SK-N-MC (cell line): ENCODE measurements at regions not wholly inside any gene's neighbourhood (a gene's known extent, or its start where the extent isn't known, plus 50 kb on each side); places are given as distances from the start of the nearest gene placed in this dataset.

ENCODE experiments used
- DNase-seq: peaks from one replicate; pipeline ENCODE4 v3.0.0-alpha.2; 2011; ENCODE audit warnings: low read depth, low spot score
- H3K27ac ChIP-seq: fragments of 200-600 bp; sonication (generic); 2 replicates; pipeline ENCODE4 v1.5.1; 2016; ENCODE audit warnings: mixed run types
- H3K36me3 ChIP-seq: fragments of 200-600 bp; sonication (generic); 2 replicates; pipeline ENCODE4 v1.6.1; 2017; ENCODE audit warnings: antibody characterized with exemption, low read length, mixed read lengths; ENCODE audit not compliant: insufficient read depth
- H3K4me3 ChIP-seq: fragments of 200-600 bp; sonication (generic); 2 replicates; pipeline ENCODE4 v1.5.1; 2016
- H3K9ac ChIP-seq: fragments of 200-600 bp; sonication (generic); 2 replicates; pipeline ENCODE4 v1.8.0; 2017; ENCODE audit warnings: mixed run types, mixed read lengths; ENCODE audit not compliant: insufficient read length
- H3K9me3 ChIP-seq: fragments of 200-600 bp; sonication (generic); 2 replicates; pipeline ENCODE4 v1.6.1; 2017; ENCODE audit warnings: low read depth, mild to moderate bottlenecking, antibody characterized with exemption, low read length, moderate library complexity, mixed read lengths
- EZH2 ChIP-seq: fragments of 200-600 bp; sonication (generic); IDR thresholded peaks from one replicate; pipeline ENCODE4 v1.6.1; 2017; ENCODE audit warnings: antibody characterized with exemption
- FOXP2 ChIP-seq: optimal IDR thresholded peaks from 2 replicates; pipeline ENCODE3; 2011; ENCODE audit warnings: mild to moderate bottlenecking, moderate library complexity; ENCODE audit not compliant: insufficient read depth; ENCODE audit errors: extremely low read length, control extremely low read depth
- POLR2AphosphoS5 ChIP-seq: IDR thresholded peaks from 2 replicates; pipeline ENCODE4 v1.6.1; 2012; ENCODE audit warnings: mild to moderate bottlenecking, low read depth, low read length, borderline replicate concordance

DNA sequence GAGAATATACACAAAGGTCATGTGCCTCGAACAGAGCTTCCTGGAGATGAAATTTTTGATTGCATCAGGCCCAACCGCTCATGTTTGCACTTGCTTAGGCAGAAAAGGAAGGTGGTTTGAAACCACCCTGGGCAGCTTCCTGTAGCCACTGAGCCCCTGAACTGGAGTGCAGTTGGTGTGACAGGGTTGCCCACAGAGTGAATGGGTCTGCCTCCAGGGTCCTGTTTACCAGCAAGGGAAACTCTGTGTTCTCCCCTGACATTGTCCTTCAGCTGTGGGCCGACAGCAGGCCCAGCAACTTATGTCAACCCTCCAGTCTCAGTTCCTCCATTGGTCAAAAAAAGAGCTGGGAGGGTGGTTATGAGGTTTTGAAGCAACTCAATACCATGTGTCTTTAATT lies 289.6 kb downstream of the KIF4B start:
- no peak overlapping the region for H3K4me3 ChIP-seq
- H3K36me3 ChIP-seq, result no peaks in the 10 kb centered on the region
- TF ChIP-seq EZH2, result no peak
- H3K9me3 ChIP-seq, result no peaks in the 10 kb centered on the region
- H3K9ac ChIP-seq, result no peak overlapping the region
- no peak for DNase-seq
- H3K27ac ChIP-seq, result no peak overlapping the region

GRCh38 chr5:155307229-155307628 lies 293.7 kb downstream of the KIF4B start:
- no peaks in the 10 kb centered on the region for H3K36me3 ChIP-seq
- H3K9me3 ChIP-seq, result no peaks in the 10 kb centered on the region
- H3K27ac ChIP-seq, result no peak overlapping the region
- DNase-seq, result no peak
- no peak overlapping the region for H3K9ac ChIP-seq
- no peak overlapping the region for H3K4me3 ChIP-seq
- TF ChIP-seq FOXP2 (no peak), EZH2 (no peak), POLR2AphosphoS5 (no peak)

- no peak for DNase-seq
These were observed 294.7 kb downstream of the KIF4B start for GRCh38 chr5:155308289-155308688.

GRCh38 chr5:155309021-155309746 lies 295.6 kb downstream of the KIF4B start:
- no peak overlapping the region for H3K9ac ChIP-seq
- no peak overlapping the region for H3K27ac ChIP-seq
- no peak for TF ChIP-seq POLR2AphosphoS5
- TF ChIP-seq FOXP2, result no peak
- no peak for TF ChIP-seq EZH2
- H3K4me3 ChIP-seq, result no peak overlapping the region
- no peaks in the 10 kb centered on the region for H3K9me3 ChIP-seq
- H3K36me3 ChIP-seq, result no peaks in the 10 kb centered on the region
- no peak for DNase-seq

More at GRCh38 chr5:155308289-155308688, 294.7 kb downstream of the KIF4B start:
- H3K36me3 ChIP-seq, result no peaks in the 10 kb centered on the region
- no peak overlapping the region for H3K9ac ChIP-seq
- TF ChIP-seq FOXP2, result no peak
- TF ChIP-seq POLR2AphosphoS5, result no peak
- no peak for TF ChIP-seq EZH2
- no peaks in the 10 kb centered on the region for H3K9me3 ChIP-seq
- H3K4me3 ChIP-seq, result no peak overlapping the region
- H3K27ac ChIP-seq, result no peak overlapping the region

DNA sequence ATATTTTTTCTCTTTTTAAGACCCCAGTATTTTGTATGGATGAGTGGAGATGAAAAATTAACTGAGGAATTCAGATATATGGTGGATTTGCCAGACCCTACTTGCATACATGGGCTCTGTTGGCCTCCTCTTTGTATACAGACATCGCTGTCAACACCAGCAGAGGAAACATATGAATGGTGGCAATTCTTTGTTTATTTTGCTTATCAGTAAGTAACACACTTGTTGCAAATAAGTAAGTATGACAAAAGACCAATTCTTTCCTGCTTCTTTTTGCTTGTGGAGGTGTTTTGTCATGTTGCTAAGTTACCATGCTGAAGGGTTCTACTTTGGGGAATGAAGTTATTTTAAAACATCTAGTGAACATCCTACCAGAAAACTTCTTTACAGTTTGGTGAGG lies 298.2 kb downstream of the KIF4B start:
- no peaks in the 10 kb centered on the region for H3K36me3 ChIP-seq
- H3K9me3 ChIP-seq, result no peaks in the 10 kb centered on the region
- H3K4me3 ChIP-seq, result no peak overlapping the region
- no peak overlapping the region for H3K27ac ChIP-seq
- TF ChIP-seq EZH2, result no peak
- no peak for TF ChIP-seq POLR2AphosphoS5
- TF ChIP-seq FOXP2, result no peak
- H3K9ac ChIP-seq, result no peak overlapping the region
- DNase-seq, result no peak

DNA sequence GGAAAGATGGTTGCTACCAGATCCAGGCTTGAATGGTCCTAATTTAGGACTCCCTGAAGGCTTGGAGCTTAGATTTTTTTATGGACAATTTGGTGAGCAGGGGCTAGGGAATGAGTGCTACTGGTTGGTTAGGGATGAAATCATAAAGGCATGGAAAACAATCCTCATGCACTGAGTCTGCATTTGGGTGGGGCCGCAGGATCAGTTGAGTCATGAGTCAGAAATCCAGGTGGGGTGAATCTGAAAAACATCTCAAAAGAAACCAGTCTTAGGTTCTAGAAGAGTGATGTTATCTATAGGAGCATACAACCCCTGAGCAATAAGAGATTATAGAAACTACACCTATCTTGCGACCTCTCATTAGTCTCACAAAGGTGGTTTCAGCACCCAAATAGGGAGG lies 300.0 kb downstream of the KIF4B start:
- H3K9me3 ChIP-seq, result no peaks in the 10 kb centered on the region
- no peak overlapping the region for H3K9ac ChIP-seq
- DNase-seq, result no peak
- no peak overlapping the region for H3K27ac ChIP-seq
- no peak for TF ChIP-seq EZH2
- TF ChIP-seq FOXP2, result no peak
- no peak for TF ChIP-seq POLR2AphosphoS5
- H3K36me3 ChIP-seq, result no peaks in the 10 kb centered on the region
- H3K4me3 ChIP-seq, result no peak overlapping the region

DNA sequence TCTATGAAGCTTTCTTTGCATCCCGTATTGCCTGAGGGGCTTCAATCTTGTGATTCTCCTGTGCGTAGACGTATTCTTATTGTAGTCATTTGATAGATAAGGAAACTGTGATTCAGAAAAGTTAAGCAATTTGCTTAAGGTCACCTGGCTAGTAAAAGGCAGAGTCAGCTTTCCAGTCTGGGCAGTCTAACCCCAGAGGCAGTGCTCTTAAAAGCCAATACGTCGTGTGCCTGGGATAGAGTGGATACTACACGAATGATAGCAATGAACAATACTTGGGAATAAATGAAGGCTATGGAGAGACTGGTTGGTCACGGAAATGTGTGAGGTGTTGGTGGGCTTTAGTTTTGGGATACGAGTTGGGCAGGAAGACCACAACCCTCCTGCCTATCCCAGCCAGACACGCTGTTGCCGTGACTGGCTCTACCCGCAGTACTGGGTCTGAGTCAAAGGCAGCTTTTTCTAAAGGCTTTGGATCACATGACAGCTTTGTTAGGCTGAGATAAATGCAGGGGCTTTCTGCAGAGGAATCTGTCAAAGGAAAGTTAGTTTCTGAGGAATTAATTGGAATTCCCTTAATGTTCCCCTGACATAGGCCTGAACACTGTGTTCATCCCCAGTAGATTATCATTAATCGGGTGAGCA lies 302.6 kb downstream of the KIF4B start:
- Histone ChIP-seq H3K36me3 (no peaks in the 10 kb centered on the region), H3K27ac (no peak overlapping the region), H3K4me3 (no peak overlapping the region), H3K9ac (no peak overlapping the region), H3K9me3 (no peaks in the 10 kb centered on the region)
- DNase-seq, result no peak
- no peak for TF ChIP-seq FOXP2
- no peak for TF ChIP-seq EZH2
- TF ChIP-seq POLR2AphosphoS5, result no peak

- DNase-seq, result no peak
- H3K27ac ChIP-seq, result no peak overlapping the region
- no peaks in the 10 kb centered on the region for H3K9me3 ChIP-seq
- no peaks in the 10 kb centered on the region for H3K36me3 ChIP-seq
- TF ChIP-seq EZH2, result no peak
- no peak for TF ChIP-seq FOXP2
- no peak overlapping the region for H3K4me3 ChIP-seq
- no peak overlapping the region for H3K9ac ChIP-seq
These were observed 319.1 kb downstream of the KIF4B start for GRCh38 chr5:155332618-155333017.

DNA sequence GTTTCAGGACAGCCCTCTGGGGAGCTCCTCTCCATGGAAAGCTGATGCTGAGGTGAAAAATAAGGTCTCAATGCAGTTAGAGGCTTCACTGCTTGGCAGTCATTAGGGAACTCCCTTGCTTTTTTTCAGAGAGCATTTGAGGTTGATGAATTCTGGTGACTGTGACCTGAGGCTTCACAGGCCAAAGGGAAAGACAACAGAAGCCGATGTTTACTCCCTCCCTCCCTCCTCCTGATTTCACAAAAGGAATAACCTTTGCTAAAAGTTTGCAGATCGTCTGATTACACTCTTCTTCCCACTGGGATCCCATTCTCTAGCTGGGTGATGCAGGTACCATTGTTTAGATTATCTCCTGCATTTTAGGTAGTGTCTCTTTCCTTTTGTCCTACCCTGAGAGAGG lies 329.4 kb downstream of the KIF4B start:
- H3K4me3 ChIP-seq, result no peak overlapping the region
- H3K36me3 ChIP-seq, result no peaks in the 10 kb centered on the region
- no peaks in the 10 kb centered on the region for H3K9me3 ChIP-seq
- DNase-seq, result no peak
- no peak overlapping the region for H3K9ac ChIP-seq
- TF ChIP-seq POLR2AphosphoS5 (no peak), EZH2 (no peak), FOXP2 (no peak)
- H3K27ac ChIP-seq, result no peak overlapping the region
